GM12878 (cell line): ENCODE measurements at regions not wholly inside any gene's neighbourhood (a gene's known extent, or its start where the extent isn't known, plus 50 kb on each side); places are given as distances from the start of the nearest gene placed in this dataset.

Source experiments
- ATAC-seq: fragments of 200-7000 bp; cut with Tn5 transposase; 3 replicates; pipeline ENCODE4 v1.9.1; 2020; ENCODE audit warnings: mild to moderate bottlenecking, moderate library complexity
- BruUV-seq: library from RNA; stranded (reverse); fragments of 400-500 nt; replicated peaks from 2 replicates; lab custom pipeline; 2021; lab: Mats Ljungman, UMichigan
- CTCF ChIA-PET: fragments of 300-600 bp; sonication (Branson Sonifier 250); formaldehyde crosslinking; extraction: SDS; loops from one replicate; lab custom pipeline; 2021; ENCODE audit warnings: inconsistent platforms; lab: Yijun Ruan, JAX
- POLR2A ChIA-PET: fragments of 350-600 bp; formaldehyde crosslinking; extraction: SDS; loops from one replicate; lab custom pipeline; 2021; ENCODE audit warnings: inconsistent platforms; lab: Charles Lee
- RAD21 ChIA-PET: fragments of 300-600 bp; sonication (Branson Sonifier 250); formaldehyde crosslinking; loops from one replicate; lab custom pipeline; 2023; ENCODE audit warnings: antibody characterized with exemption; ENCODE audit not compliant: unreplicated experiment; lab: Charles Lee
- SMC1A ChIA-PET: fragments of 300-600 bp; sonication (Branson Sonifier 250); formaldehyde crosslinking; loops from one replicate; lab custom pipeline; 2023; ENCODE audit not compliant: unreplicated experiment, uncharacterized antibody; lab: Charles Lee
- DNase-seq: peaks from one replicate; pipeline ENCODE4 v3.0.0-alpha.2; 2011; ENCODE audit warnings: low read depth, low spot score
- FAIRE-seq: peaks from 3 replicates; lab custom pipeline; 2011; peaks lifted over from hg19 to GRCh38; lab: Jason Lieb, UNC
- H2AFZ ChIP-seq: 2 replicates; pipeline ENCODE4 v1.6.0; 2011; ENCODE audit warnings: low read depth, low read length, control low read depth; ENCODE audit not compliant: control insufficient read depth
- H3K27ac ChIP-seq: 2 replicates; pipeline ENCODE4 v1.5.1; 2011; ENCODE audit warnings: control low read depth; ENCODE audit not compliant: control insufficient read depth, insufficient read depth
- H3K27me3 ChIP-seq, 2 experiments: replicated peaks in 1 of 2; 2 replicates each; pipeline versions ENCODE4 v1.6.0 to v1.6.1; 2011; ENCODE audit warnings: low read length in 1 of 2; ENCODE audit not compliant: control insufficient read depth in 2 of 2, insufficient read depth in 2 of 2
- H3K36me3 ChIP-seq, 2 experiments: 2 replicates each; pipeline ENCODE4 v1.5.1; 2011; ENCODE audit warnings: low read length in 1 of 2; ENCODE audit not compliant: control insufficient read depth in 2 of 2, insufficient read depth in 2 of 2
- H3K4me1 ChIP-seq: 2 replicates; pipeline ENCODE4 v1.6.1; 2011; ENCODE audit warnings: mild to moderate bottlenecking, low read length, moderate library complexity, mixed read lengths; ENCODE audit not compliant: control insufficient read depth, insufficient read depth
- H3K4me2 ChIP-seq: 2 replicates; pipeline ENCODE4 v1.6.0; 2011; ENCODE audit warnings: control low read depth; ENCODE audit not compliant: control insufficient read depth, insufficient read depth
- H3K4me3 ChIP-seq: fragments of 200-600 bp; sonication (generic); 2 replicates; pipeline ENCODE4 v1.5.1; 2016
- H3K79me2 ChIP-seq: 2 replicates; pipeline ENCODE4 v1.6.0; 2011; ENCODE audit warnings: low read length; ENCODE audit not compliant: control insufficient read depth, insufficient read depth
- H3K9ac ChIP-seq: 2 replicates; pipeline ENCODE4 v1.8.0; 2011; ENCODE audit warnings: low read length, control low read depth, mixed read lengths; ENCODE audit not compliant: control insufficient read depth, insufficient read depth
- H3K9me3 ChIP-seq: replicated peaks from 3 replicates; pipeline ENCODE4 v1.5.1; 2011; ENCODE audit warnings: mild to moderate bottlenecking, low read length; ENCODE audit not compliant: control insufficient read depth, insufficient read depth
- H4K20me1 ChIP-seq: 2 replicates; pipeline ENCODE4 v1.6.0; 2011; ENCODE audit not compliant: control insufficient read depth, insufficient read depth
- KDM1A ChIP-seq: fragments of 200-600 bp; sonication (generic); IDR thresholded peaks from 2 replicates; pipeline ENCODE4 v1.6.1; 2016; ENCODE audit warnings: borderline replicate concordance
- MTA2 ChIP-seq: fragments of 450-650 bp; IDR thresholded peaks from 2 replicates; pipeline ENCODE4 v1.6.1; 2016; ENCODE audit warnings: low read depth, mild to moderate bottlenecking, moderate library complexity
- MTA3 ChIP-seq: IDR thresholded peaks from 2 replicates; pipeline ENCODE4 v1.6.1; 2012; ENCODE audit warnings: low read length, inconsistent platforms, borderline replicate concordance
- NFYB ChIP-seq: IDR thresholded peaks from 2 replicates; pipeline ENCODE4 v1.6.1; 2011; ENCODE audit warnings: low read depth, mild to moderate bottlenecking, low read length, improper control_type of control experiment, moderate library complexity; ENCODE audit not compliant: insufficient read depth
- RBBP5 ChIP-seq: fragments of 200-600 bp; sonication (generic); conservative IDR thresholded peaks from 2 replicates; pipeline ENCODE4 v1.6.1; 2016
- SMAD5 ChIP-seq: IDR thresholded peaks from 2 replicates; pipeline ENCODE4 v1.6.1; 2016; ENCODE audit warnings: antibody characterized with exemption, low read depth
- TCF3 ChIP-seq: IDR thresholded peaks from 2 replicates; pipeline ENCODE4 v1.6.1; 2012; ENCODE audit warnings: low read depth, mild to moderate bottlenecking, low read length, borderline replicate concordance; ENCODE audit not compliant: insufficient read depth
- WGBS: methylation state at CpG from one replicate; pipeline ENCODE4 v1.1.6; 2016; ENCODE audit warnings: low lambda C conversion rate; ENCODE audit not compliant: insufficient replicate concordance, insufficient coverage; ENCODE audit errors: missing lambda C conversion rate; 5-methylcytosine and 5-hydroxymethylcytosine counted together
- in situ Hi-C: fragments of 300-500 bp; cut with MboI; formaldehyde crosslinking; loops from 9 replicates; pipeline ENCODE4 v1.14.3; 2018; ENCODE audit warnings: mixed read lengths
- intact Hi-C: fragments of 100-400 bp; cut with micrococcal nuclease; formaldehyde crosslinking; loops from one replicate; pipeline ENCODE4 v1.14.2; 2022; ENCODE audit not compliant: unreplicated experiment
- TF ChIP-seq, protein P1 (sequence below): fragments of 450-650 bp; formaldehyde crosslinking; IDR thresholded peaks from 2 replicates; pipeline ENCODE4 v1.4.0; 2020; ENCODE audit warnings: mild to moderate bottlenecking, moderate library complexity
- TF ChIP-seq, protein P2 (sequence below): fragments of 450-650 bp; IDR thresholded peaks from 2 replicates; pipeline ENCODE4 v1.6.1; 2016; ENCODE audit warnings: mild to moderate bottlenecking
- TF ChIP-seq, protein P3 (sequence below): fragments of 450-650 bp; IDR thresholded peaks from 2 replicates; pipeline ENCODE4 v1.6.1; 2017; ENCODE audit warnings: antibody characterized with exemption, mild to moderate bottlenecking, moderate library complexity

DNA sequence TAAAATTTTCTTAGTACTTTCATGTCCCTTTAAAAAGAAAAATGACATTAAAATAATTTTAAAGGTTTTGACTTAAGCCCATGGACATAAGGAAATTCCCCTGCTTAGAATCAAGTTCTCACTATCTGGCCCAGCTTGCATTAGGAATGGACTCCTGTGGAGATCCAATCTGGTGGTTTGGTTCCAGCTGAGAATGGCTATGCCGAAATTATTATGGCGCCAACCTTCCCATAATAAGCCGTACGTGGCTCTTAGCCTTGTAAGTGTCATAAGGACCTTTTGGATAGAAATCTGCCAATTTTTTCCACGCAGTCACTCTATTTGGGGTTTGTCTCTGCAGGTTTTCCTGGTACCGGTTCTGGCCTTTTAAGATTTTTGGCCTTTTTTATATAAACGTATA is 262.1 kb upstream of the MAF start:
- ChIA-PET CTCF (no interaction called here), SMC1A (no interaction called here), RAD21 (no interaction called here), POLR2A (no interaction called here)
- TF ChIP-seq MTA2 (no peak), SMAD5 (no peak), MTA3 (no peak), NFYB (no peak), RBBP5 (no peak), KDM1A (no peak), TCF3 (no peak)
- TF ChIP-seq, protein P1, sequence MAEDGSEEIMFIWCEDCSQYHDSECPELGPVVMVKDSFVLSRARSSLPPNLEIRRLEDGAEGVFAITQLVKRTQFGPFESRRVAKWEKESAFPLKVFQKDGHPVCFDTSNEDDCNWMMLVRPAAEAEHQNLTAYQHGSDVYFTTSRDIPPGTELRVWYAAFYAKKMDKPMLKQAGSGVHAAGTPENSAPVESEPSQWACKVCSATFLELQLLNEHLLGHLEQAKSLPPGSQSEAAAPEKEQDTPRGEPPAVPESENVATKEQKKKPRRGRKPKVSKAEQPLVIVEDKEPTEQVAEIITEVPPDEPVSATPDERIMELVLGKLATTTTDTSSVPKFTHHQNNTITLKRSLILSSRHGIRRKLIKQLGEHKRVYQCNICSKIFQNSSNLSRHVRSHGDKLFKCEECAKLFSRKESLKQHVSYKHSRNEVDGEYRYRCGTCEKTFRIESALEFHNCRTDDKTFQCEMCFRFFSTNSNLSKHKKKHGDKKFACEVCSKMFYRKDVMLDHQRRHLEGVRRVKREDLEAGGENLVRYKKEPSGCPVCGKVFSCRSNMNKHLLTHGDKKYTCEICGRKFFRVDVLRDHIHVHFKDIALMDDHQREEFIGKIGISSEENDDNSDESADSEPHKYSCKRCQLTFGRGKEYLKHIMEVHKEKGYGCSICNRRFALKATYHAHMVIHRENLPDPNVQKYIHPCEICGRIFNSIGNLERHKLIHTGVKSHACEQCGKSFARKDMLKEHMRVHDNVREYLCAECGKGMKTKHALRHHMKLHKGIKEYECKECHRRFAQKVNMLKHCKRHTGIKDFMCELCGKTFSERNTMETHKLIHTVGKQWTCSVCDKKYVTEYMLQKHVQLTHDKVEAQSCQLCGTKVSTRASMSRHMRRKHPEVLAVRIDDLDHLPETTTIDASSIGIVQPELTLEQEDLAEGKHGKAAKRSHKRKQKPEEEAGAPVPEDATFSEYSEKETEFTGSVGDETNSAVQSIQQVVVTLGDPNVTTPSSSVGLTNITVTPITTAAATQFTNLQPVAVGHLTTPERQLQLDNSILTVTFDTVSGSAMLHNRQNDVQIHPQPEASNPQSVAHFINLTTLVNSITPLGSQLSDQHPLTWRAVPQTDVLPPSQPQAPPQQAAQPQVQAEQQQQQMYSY (CRISPR knock-in tag), result no peak
- TF ChIP-seq, protein P2, sequence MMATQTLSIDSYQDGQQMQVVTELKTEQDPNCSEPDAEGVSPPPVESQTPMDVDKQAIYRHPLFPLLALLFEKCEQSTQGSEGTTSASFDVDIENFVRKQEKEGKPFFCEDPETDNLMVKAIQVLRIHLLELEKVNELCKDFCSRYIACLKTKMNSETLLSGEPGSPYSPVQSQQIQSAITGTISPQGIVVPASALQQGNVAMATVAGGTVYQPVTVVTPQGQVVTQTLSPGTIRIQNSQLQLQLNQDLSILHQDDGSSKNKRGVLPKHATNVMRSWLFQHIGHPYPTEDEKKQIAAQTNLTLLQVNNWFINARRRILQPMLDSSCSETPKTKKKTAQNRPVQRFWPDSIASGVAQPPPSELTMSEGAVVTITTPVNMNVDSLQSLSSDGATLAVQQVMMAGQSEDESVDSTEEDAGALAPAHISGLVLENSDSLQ, result no peak
- TF ChIP-seq, protein P3, sequence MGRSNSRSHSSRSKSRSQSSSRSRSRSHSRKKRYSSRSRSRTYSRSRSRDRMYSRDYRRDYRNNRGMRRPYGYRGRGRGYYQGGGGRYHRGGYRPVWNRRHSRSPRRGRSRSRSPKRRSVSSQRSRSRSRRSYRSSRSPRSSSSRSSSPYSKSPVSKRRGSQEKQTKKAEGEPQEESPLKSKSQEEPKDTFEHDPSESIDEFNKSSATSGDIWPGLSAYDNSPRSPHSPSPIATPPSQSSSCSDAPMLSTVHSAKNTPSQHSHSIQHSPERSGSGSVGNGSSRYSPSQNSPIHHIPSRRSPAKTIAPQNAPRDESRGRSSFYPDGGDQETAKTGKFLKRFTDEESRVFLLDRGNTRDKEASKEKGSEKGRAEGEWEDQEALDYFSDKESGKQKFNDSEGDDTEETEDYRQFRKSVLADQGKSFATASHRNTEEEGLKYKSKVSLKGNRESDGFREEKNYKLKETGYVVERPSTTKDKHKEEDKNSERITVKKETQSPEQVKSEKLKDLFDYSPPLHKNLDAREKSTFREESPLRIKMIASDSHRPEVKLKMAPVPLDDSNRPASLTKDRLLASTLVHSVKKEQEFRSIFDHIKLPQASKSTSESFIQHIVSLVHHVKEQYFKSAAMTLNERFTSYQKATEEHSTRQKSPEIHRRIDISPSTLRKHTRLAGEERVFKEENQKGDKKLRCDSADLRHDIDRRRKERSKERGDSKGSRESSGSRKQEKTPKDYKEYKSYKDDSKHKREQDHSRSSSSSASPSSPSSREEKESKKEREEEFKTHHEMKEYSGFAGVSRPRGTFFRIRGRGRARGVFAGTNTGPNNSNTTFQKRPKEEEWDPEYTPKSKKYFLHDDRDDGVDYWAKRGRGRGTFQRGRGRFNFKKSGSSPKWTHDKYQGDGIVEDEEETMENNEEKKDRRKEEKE, result no peak
- Histone ChIP-seq H3K4me3 (no peak overlapping the region), H2AFZ (no peak overlapping the region), H3K4me2 (no peak overlapping the region), H3K36me3 (no peaks in the 10 kb centered on the region), H3K9ac (no peak overlapping the region), H3K27me3 (no peaks in the 10 kb centered on the region), H3K27ac (no peak overlapping the region), H3K79me2 (no peaks in the 10 kb centered on the region), H3K4me1 (no peaks in the 10 kb centered on the region; the same call in 1 of the 2 replicates), H4K20me1 (no peaks in the 10 kb centered on the region), H3K9me3 (no peaks in the 10 kb centered on the region; the same call in 2 of the 3 replicates)
- intact Hi-C loops (no loop called here), in situ Hi-C loops (no loop called here)
- FAIRE-seq, result no peak
- no peak for DNase-seq
- 60% methylated on average over 7 of the region's 7 CpGs for WGBS
- ATAC-seq, result no peak
- no TSS peak for BruUV-seq
